ENCODE measurements at regions not wholly inside any gene's neighbourhood (a gene's known extent, or its start where the extent isn't known, plus 50 kb on each side); places are given as distances from the start of the nearest gene placed in this dataset.

DNA sequence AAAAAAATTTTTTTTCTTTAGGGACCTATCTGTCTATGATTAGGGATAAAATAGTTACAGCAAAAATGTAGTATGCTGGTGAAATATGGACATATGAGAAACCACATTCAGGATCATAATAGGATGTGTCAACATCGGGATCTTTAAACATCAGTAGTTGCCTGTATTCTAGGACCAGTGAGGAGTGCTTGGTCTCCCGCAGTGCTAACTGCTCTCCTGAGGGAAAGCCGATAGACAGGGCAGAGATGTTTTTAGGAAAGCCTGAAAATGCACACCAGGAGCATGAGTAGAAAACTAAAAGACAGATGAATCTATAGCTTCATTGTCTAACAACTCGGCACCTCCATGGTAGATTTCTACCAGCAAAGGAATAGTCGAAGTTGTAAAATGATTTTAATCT is 178.1 kb upstream of the SMIM31 start:
- no peak overlapping the region for H3K9ac ChIP-seq (ENCODE audit: low read length)
- no peaks in the 10 kb centered on the region for H3K36me3 ChIP-seq (replicated peaks; ENCODE audit: low read depth, low read length)
- TF ChIP-seq, protein P1, sequence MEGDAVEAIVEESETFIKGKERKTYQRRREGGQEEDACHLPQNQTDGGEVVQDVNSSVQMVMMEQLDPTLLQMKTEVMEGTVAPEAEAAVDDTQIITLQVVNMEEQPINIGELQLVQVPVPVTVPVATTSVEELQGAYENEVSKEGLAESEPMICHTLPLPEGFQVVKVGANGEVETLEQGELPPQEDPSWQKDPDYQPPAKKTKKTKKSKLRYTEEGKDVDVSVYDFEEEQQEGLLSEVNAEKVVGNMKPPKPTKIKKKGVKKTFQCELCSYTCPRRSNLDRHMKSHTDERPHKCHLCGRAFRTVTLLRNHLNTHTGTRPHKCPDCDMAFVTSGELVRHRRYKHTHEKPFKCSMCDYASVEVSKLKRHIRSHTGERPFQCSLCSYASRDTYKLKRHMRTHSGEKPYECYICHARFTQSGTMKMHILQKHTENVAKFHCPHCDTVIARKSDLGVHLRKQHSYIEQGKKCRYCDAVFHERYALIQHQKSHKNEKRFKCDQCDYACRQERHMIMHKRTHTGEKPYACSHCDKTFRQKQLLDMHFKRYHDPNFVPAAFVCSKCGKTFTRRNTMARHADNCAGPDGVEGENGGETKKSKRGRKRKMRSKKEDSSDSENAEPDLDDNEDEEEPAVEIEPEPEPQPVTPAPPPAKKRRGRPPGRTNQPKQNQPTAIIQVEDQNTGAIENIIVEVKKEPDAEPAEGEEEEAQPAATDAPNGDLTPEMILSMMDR (IDR thresholded peaks at IDR 0.05; ENCODE audit: low read depth, low read length) = no peak
- TF ChIP-seq EZH2phosphoT487 (IDR thresholded peaks at IDR 0.05; ENCODE audit: low read depth) = no peak
- H3K27ac ChIP-seq (ENCODE audit: low read length) = no peak overlapping the region
- H3K9me3 ChIP-seq (ENCODE audit: insufficient read depth, low read length) = no peaks in the 10 kb centered on the region
- H4K20me1 ChIP-seq (ENCODE audit: insufficient read depth, low read length) = no peaks in the 10 kb centered on the region
- no peaks in the 10 kb centered on the region for H3K4me1 ChIP-seq (ENCODE audit: low read length)
- H3K4me2 ChIP-seq (ENCODE audit: low read length) = no peak overlapping the region
- no peak overlapping the region for H3K4me3 ChIP-seq (ENCODE audit: low read length)
- H3K79me2 ChIP-seq (ENCODE audit: low read length) = no peaks in the 10 kb centered on the region
- no peak overlapping the region for H2AFZ ChIP-seq (ENCODE audit: low read depth, low read length)
- no peaks in the 10 kb centered on the region for H3K27me3 ChIP-seq (ENCODE audit: low read depth, low read length)

DNA sequence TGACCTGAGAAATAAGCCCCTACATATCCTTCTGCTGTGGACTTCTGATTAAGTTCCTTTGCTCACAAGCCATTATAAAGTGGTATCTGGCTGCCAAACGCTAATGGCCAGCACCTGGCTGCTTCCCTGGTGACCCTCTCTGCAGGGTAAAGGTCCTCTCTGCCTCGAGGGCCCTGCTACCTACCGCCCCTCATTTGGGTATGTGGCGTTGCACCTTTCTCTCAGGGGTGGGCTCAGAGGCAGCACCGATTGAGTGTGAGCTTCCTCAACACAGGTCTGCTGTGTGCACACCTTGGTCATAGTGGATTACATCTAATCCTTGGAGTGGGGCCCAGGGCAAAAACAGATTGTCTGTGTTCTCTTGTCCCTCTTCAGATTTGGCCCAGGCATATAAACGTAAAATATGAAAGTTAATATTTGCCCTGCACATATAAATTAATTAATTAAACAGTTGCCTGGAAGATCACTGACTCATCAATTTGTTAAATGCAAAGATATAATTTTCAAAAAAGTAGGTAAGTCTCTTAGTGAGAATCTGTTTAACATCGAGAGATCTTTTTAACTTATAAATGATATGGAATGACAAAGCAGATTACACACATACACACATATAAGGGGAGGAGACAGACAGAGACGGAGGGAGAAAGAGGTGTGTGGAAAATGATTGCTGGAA is 174.5 kb upstream of the SMIM31 start:
- Histone ChIP-seq H3K9me3 (ENCODE audit: insufficient read depth, low read length) (no peaks in the 10 kb centered on the region), H3K4me3 (ENCODE audit: low read length) (no peak overlapping the region), H3K27me3 (ENCODE audit: low read depth, low read length) (0 out of 2 replicates have a peak, but pooled peaks cover 4% of the 10 kb centered on the region), H3K9ac (ENCODE audit: low read length) (no peak overlapping the region), H3K27ac (ENCODE audit: low read length) (no peak overlapping the region), H2AFZ (ENCODE audit: low read depth, low read length) (no peak overlapping the region), H4K20me1 (ENCODE audit: insufficient read depth, low read length) (no peaks in the 10 kb centered on the region), H3K4me1 (ENCODE audit: low read length) (no peaks in the 10 kb centered on the region), H3K4me2 (ENCODE audit: low read length) (no peak overlapping the region), H3K36me3 (replicated peaks; ENCODE audit: low read depth, low read length) (no peaks in the 10 kb centered on the region), H3K79me2 (ENCODE audit: low read length) (no peaks in the 10 kb centered on the region)
- TF ChIP-seq, protein P1 (IDR thresholded peaks at IDR 0.05; ENCODE audit: low read depth, low read length) = no peak
- no peak for TF ChIP-seq EZH2phosphoT487 (IDR thresholded peaks at IDR 0.05; ENCODE audit: low read depth)

DNA sequence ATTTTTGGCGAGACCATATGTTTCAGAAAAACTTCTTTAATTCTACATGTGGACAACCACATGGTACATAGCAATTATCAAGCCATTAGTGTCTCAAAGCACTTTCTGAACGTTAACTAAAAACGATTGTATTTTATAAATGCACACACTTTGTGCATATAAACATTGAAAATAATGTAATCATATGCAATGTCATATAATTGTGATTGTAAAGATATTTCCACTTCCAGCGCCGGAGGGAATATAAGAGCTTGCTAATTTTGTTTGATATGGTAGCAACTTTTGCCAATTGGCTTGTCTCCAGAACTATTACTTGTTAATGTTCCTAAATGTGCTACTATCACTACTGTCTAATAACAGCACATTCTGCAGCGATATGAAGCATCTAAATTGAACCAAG is 162.3 kb upstream of the SMIM31 start:
- Histone ChIP-seq H3K79me2 (ENCODE audit: low read length) (no peaks in the 10 kb centered on the region), H3K9ac (ENCODE audit: low read length) (no peak overlapping the region), H4K20me1 (ENCODE audit: insufficient read depth, low read length) (no peaks in the 10 kb centered on the region), H2AFZ (ENCODE audit: low read depth, low read length) (no peak overlapping the region), H3K9me3 (ENCODE audit: insufficient read depth, low read length) (no peaks in the 10 kb centered on the region), H3K27me3 (ENCODE audit: low read depth, low read length) (peaks cover 63% of the 10 kb centered on the region), H3K4me1 (ENCODE audit: low read length) (peaks cover 10% of the 10 kb centered on the region), H3K36me3 (replicated peaks; ENCODE audit: low read depth, low read length) (no peaks in the 10 kb centered on the region), H3K4me2 (ENCODE audit: low read length) (no peak overlapping the region), H3K27ac (ENCODE audit: low read length) (no peak overlapping the region), H3K4me3 (ENCODE audit: low read length) (no peak overlapping the region)
- no peak for TF ChIP-seq EZH2phosphoT487 (IDR thresholded peaks at IDR 0.05; ENCODE audit: low read depth)
- TF ChIP-seq, protein P1 (IDR thresholded peaks at IDR 0.05; ENCODE audit: low read depth, low read length) = no peak

DNA sequence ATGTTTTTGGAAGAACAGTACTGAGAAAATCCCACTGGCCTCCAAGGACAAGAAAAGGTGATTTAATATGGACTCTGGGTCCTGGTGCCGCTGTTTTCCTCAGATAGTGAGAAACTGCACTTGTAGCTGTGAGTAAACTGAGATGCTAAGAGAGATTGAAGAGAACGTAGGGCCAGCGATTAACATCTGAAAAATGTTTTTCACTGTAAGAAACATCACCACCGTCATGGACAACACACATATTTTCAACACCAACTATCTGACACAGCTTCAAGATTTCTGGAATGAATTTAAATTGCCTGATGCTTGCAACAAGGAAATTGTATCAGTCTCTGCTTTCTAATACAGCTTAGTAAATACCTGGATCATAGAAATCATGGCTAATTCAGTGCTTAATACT is 158.2 kb upstream of the SMIM31 start:
- Histone ChIP-seq H3K4me2 (ENCODE audit: low read length) (no peak overlapping the region), H3K27ac (ENCODE audit: low read length) (no peak overlapping the region), H4K20me1 (ENCODE audit: insufficient read depth, low read length) (peaks cover 10% of the 10 kb centered on the region), H3K9ac (ENCODE audit: low read length) (no peak overlapping the region), H3K4me3 (ENCODE audit: low read length) (no peak overlapping the region), H3K9me3 (ENCODE audit: insufficient read depth, low read length) (no peaks in the 10 kb centered on the region), H2AFZ (ENCODE audit: low read depth, low read length) (no peak overlapping the region), H3K27me3 (ENCODE audit: low read depth, low read length) (peaks cover 84% of the 10 kb centered on the region), H3K4me1 (ENCODE audit: low read length) (peaks cover 17% of the 10 kb centered on the region), H3K36me3 (replicated peaks; ENCODE audit: low read depth, low read length) (no peaks in the 10 kb centered on the region), H3K79me2 (ENCODE audit: low read length) (no peaks in the 10 kb centered on the region)
- TF ChIP-seq, protein P1 (IDR thresholded peaks at IDR 0.05; ENCODE audit: low read depth, low read length) = no peak
- TF ChIP-seq EZH2phosphoT487 (IDR thresholded peaks at IDR 0.05; ENCODE audit: low read depth) = no peak

Data from OCI-LY3 (cell line).